Hematopoietic multipotent progenitor cell treated with erythropoietin and hydrocortisone succinate and interleukin-3 and kit ligand, for 4 days (in vitro differentiated cells): ENCODE measurements at regions not wholly inside any gene's neighbourhood (a gene's known extent, or its start where the extent isn't known, plus 50 kb on each side); places are given as distances from the start of the nearest gene placed in this dataset.

Source experiments
- DNase-seq: peaks from one replicate; pipeline ENCODE4 v3.0.0-alpha.2; 2015

GRCh38 chrX:97787311-97787710 is 903.6 kb downstream of the RPA4 start:
- DNase-seq = no peak

- DNase-seq = no peak
Observed at GRCh38 chrX:97787849-97788248, 904.1 kb downstream of the RPA4 start.

GRCh38 chrX:97790850-97791249 is 907.1 kb downstream of the RPA4 start:
- DNase-seq = peak; percentile 45

GRCh38 chrX:97797076-97797475 is 913.4 kb downstream of the RPA4 start:
- no peak for DNase-seq

GRCh38 chrX:97806238-97806637 is 922.5 kb downstream of the RPA4 start:
- no peak for DNase-seq

- no peak for DNase-seq
Observed at GRCh38 chrX:97806946-97807345, 923.2 kb downstream of the RPA4 start.

- DNase-seq = no peak
Observed at GRCh38 chrX:97820170-97820569, 936.5 kb downstream of the RPA4 start.

- no peak for DNase-seq
Observed at GRCh38 chrX:97828471-97828870, 944.8 kb downstream of the RPA4 start.

GRCh38 chrX:97835969-97836368 is 952.3 kb downstream of the RPA4 start:
- no peak for DNase-seq

GRCh38 chrX:97841544-97842179 is 958.0 kb downstream of the RPA4 start:
- no peak for DNase-seq

- no peak for DNase-seq
Observed at GRCh38 chrX:97842468-97843199, 958.9 kb downstream of the RPA4 start.

- DNase-seq = no peak
Observed at GRCh38 chrX:97843200-97843811, 959.6 kb downstream of the RPA4 start.

- no peak for DNase-seq
Observed at GRCh38 chrX:97844161-97844560, 960.5 kb downstream of the RPA4 start.

GRCh38 chrX:97844943-97845342 is 961.2 kb downstream of the RPA4 start:
- no peak for DNase-seq

- DNase-seq = no peak
Observed at GRCh38 chrX:97845451-97845850, 961.7 kb downstream of the RPA4 start.

GRCh38 chrX:97846228-97846627 is 962.5 kb downstream of the RPA4 start:
- DNase-seq = no peak

- DNase-seq = no peak
Observed at GRCh38 chrX:97846718-97847237, 963.1 kb downstream of the RPA4 start.

GRCh38 chrX:97847885-97848679 is 964.4 kb downstream of the RPA4 start:
- no peak for DNase-seq

GRCh38 chrX:97849951-97850350 is 966.2 kb downstream of the RPA4 start:
- DNase-seq = no peak

- DNase-seq = no peak
Observed at GRCh38 chrX:97850911-97851310, 967.2 kb downstream of the RPA4 start.

GRCh38 chrX:97854086-97854485 is 970.4 kb downstream of the RPA4 start:
- DNase-seq = no peak

- DNase-seq = no peak
Observed at GRCh38 chrX:97858592-97858991, 974.9 kb downstream of the RPA4 start.

GRCh38 chrX:97860226-97860625 is 976.5 kb downstream of the RPA4 start:
- no peak for DNase-seq
